HG03521 (cell line): ENCODE measurements at regions not wholly inside any gene's neighbourhood (a gene's known extent, or its start where the extent isn't known, plus 50 kb on each side); places are given as distances from the start of the nearest gene placed in this dataset.

Source experiments
- ATAC-seq: cut with Tn5 transposase; IDR thresholded peaks from one replicate; pipeline ENCODE4 v1.9.1; 2021; ENCODE audit warnings: mild to moderate bottlenecking, moderate library complexity; ENCODE audit not compliant: unreplicated experiment

- no peak for ATAC-seq
These were observed 583.6 kb downstream of the BCL11B start for GRCh38 chr14:98688446-98688845.

- ATAC-seq = no peak
These were observed 582.0 kb downstream of the BCL11B start for GRCh38 chr14:98689951-98690350.

GRCh38 chr14:98692832-98693231 is 579.2 kb downstream of the BCL11B start:
- no peak for ATAC-seq

- ATAC-seq = no peak
These were observed 577.5 kb downstream of the BCL11B start for GRCh38 chr14:98694541-98694940.

GRCh38 chr14:98695809-98696208 is 576.2 kb downstream of the BCL11B start:
- ATAC-seq = no peak

GRCh38 chr14:98698341-98698740 is 573.7 kb downstream of the BCL11B start:
- ATAC-seq = no peak

GRCh38 chr14:98700748-98701147 is 571.2 kb downstream of the BCL11B start:
- ATAC-seq = no peak

- ATAC-seq = no peak
These were observed 570.6 kb downstream of the BCL11B start for GRCh38 chr14:98701377-98701776.

- ATAC-seq = no peak
These were observed 567.6 kb downstream of the BCL11B start for GRCh38 chr14:98704441-98704840.

GRCh38 chr14:98705871-98706300 is 566.1 kb downstream of the BCL11B start:
- ATAC-seq = no peak

GRCh38 chr14:98707522-98707921 is 564.5 kb downstream of the BCL11B start:
- no peak for ATAC-seq

- ATAC-seq = no peak
These were observed 563.4 kb downstream of the BCL11B start for GRCh38 chr14:98708555-98708954.

- no peak for ATAC-seq
These were observed 560.5 kb downstream of the BCL11B start for GRCh38 chr14:98711453-98711852.

- no peak for ATAC-seq
These were observed 557.2 kb downstream of the BCL11B start for GRCh38 chr14:98714626-98715425.

- ATAC-seq = no peak
These were observed 555.9 kb downstream of the BCL11B start for GRCh38 chr14:98716133-98716532.

GRCh38 chr14:98721061-98721460 is 550.9 kb downstream of the BCL11B start:
- no peak for ATAC-seq

- ATAC-seq = no peak
These were observed 547.3 kb downstream of the BCL11B start for GRCh38 chr14:98724734-98725133.

- ATAC-seq = no peak
These were observed 546.8 kb downstream of the BCL11B start for GRCh38 chr14:98725191-98725590.

- ATAC-seq = no peak
These were observed 546.3 kb downstream of the BCL11B start for GRCh38 chr14:98725676-98726075.

GRCh38 chr14:98726585-98727405 is 545.2 kb downstream of the BCL11B start:
- no peak for ATAC-seq

- no peak for ATAC-seq
These were observed 544.0 kb downstream of the BCL11B start for GRCh38 chr14:98728024-98728423.

- no peak for ATAC-seq
These were observed 543.2 kb downstream of the BCL11B start for GRCh38 chr14:98728836-98729235.
